DMS153 (cell line): ENCODE measurements at regions not wholly inside any gene's neighbourhood (a gene's known extent, or its start where the extent isn't known, plus 50 kb on each side); places are given as distances from the start of the nearest gene placed in this dataset.

Experiments used
- DNase-seq: peaks from one replicate; lab custom pipeline; 2025; lab: John Stamatoyannopoulos, UW

DNA sequence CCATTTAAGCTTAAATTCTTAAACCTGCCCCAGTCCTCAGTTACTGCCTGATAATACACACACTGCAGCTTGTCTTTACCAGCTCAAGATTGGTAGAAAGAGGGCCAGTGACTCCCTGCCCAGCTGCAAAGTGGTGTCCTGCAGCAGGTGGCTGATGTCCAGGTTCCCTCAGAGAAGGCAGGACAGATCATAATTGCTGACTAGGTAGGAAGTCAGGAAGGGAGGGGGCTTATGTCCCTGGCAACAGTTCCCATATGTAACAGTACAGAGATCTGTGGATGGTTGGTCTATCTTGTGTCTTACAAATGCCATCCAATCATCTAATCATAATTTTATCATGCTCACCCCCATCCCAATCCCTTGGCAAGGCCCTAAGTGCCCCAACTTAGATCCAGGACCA is 492.1 kb upstream of the PPP2R3A start:
- no peak for DNase-seq

DNA sequence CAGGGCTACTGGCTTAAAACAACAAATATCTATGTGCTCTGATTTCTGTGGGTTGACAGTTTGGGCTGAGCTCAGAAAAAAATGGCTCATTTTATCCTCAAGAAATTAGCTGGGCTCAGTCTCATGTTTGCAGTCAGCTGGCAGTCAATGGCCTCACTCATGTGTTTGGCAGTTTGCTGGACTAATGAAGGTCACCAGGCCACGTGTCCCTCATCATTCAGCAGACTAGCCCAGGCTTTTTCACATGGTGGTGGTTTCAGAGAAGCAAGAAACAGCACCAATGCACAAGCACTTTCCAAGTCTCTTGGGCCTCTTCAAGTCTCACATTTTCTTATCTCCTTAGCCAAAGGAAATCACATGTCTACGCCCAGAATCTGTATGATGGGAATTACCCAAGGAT is 478.3 kb upstream of the PPP2R3A start:
- DNase-seq = no peak

DNA sequence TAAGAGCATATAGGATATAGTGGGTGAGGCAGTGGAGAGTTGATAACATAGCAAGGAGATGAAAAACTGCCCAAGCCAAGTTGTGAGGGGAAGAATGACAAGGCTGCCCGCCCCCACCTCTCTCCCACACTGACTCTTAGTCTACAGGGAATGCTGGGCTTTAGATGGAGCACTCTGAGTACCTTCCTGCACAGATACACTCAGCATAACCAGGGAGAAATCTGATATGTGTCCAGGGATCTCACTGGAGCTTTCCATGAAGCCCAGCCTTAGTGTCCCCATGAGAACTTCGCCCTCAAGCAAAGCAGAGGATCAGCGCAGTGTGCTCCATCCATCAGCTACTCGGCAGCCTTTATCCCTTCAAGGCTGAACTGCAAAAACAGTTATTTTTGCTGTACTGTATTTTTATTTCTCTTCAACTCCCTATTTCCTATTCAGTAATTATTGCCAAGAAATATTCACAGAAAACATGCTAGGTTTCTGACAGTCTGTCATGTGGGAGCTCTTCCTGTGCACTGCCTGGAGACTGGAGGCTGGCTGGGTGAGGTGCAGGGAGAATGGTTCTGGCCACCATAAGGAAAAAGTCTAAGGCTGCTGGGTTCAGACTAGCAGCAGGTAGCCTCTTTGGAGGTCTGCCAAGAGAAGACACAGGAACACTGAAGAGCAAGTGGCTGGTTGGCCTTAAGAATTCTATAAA is 475.2 kb upstream of the PPP2R3A start:
- DNase-seq = no peak

DNA sequence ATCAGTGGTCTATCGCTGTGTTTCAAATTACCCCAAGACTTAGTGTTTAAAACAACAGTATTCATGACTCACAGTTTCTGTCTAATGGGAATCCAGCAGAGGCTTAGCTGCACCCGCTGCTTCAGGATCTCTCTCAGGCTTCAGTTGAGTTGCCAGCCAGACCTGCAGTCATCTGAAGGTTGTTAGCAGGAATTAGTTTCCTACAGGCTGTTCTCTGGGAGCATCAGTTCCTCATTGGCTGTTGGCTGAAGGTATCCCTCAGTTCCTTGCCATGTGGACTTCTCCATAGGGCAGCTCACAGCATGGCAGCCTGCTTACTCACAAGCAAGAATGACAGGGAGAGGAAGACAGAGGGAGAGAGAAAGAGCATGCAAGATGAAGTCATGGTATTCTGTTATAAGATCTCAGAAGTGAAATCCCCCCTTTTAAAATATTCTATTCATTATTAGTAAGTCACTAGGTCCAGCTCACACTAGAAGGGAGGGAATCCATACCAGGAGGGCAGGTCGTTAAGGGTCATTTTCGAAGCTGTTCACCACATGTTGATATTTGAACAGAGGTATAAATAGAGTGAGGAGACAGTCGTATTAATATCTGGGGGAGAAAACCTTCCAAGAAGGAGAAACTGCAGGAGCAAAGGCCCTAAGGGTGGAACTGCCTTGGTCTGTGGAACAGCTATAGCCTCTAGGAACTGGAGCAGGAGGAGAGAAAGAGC is 473.9 kb upstream of the PPP2R3A start:
- no peak for DNase-seq

DNA sequence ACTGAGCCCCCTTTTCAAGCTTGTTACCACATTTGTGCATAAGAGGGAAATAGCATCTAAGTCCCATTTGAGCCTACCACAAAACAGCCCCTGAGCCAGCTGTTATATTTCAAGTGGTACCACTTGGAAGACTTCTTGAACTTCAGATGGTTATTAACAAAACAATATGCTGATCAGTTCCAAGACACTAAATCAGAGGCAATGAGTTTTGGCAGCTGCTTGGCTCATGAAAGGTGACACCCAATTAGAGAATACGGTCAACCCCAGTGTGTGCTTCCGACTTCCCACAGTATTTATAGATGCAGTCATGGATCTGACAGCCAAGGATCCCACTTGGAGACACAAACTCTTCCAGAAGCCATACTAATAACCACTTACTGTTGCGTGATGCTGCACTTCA is 469.6 kb upstream of the PPP2R3A start:
- no peak for DNase-seq

DNA sequence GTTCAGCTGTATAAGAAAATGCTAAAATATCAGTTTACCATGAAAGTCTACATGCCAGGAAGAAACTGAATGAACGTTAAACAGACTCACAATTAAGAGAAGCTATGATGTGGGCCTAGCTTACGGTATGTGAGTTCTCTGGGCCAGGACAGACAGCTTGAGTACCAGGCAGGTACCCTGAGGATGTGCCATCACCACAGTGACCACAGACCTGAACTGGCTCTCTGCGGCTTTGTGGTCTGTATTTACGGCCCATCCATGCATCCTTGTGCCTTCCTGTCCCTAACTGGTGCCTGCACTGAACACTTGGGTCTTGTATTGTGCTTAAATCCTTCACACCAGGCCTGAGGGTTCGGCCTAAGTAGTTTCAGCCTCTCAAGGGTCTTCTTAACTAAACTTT is 467.5 kb upstream of the PPP2R3A start:
- no peak for DNase-seq

DNA sequence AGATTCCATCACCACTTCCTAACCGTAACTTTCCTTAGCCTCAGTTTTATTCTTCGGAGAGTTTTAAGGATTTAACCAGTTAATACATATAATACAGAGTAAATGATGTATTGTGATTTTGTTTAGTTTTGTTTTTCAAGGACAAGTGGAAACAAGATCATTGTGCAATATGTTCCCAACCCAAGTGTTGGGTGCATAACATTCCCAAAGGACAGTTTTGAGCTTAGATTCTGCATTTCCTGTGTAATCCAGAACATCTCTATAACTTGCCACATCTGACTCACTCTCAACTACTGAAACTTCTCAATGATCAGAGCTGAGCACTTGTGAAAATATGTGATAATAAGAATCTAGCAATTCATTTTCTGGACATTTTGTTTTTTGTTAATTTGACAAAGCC is 466.1 kb upstream of the PPP2R3A start:
- no peak for DNase-seq

DNA sequence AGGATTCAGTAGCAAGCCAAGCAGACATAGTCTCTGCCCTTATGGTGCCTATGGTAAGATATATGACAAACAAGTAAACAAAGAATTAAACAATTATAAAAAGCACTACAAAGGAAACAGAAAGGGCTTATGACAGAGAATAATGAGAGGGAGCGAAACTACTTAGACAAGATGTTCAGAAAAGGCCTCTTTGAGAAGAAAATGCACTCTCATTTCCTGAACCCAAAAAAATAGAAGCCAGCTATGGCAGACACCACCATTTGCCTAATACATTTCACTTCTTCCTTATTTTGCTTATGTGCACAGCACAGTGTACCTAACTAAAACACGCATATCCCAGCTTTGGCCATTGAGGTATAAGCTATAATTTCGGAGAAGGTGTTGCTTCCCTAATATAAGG is 465.5 kb upstream of the PPP2R3A start:
- DNase-seq = no peak

DNA sequence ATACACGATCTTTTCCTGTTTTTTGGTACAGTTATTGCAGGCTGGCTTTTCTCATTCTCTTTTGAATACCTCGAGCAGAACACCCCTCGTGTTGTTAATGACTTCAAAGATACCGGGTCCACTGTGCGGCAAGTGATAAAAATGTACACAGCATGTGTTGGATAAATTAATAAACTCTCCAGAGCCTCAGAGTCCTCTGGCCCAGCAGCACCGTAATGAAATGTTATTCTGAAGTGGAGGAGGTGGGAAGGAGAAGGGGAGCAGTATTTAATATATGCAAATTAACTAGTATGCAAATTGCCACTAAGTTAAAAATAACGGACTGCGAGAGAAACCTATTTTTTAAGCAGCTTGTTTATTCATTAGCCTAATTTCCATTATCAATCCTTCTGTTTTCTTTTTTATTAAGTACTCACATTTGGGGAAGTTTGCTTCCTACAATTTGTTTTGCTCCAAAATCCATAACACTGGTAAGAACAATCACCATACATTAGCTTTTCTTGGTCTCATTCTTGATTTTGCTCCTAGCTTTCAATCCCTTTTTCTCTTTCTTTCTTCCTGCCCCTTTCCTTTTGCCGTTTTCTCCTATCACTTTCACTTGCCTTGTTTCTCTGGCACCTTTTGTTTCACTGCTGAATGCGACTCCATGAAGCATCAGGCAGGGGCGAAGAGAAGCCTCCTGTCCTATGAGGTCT is 462.3 kb upstream of the PPP2R3A start:
- DNase-seq = no peak

DNA sequence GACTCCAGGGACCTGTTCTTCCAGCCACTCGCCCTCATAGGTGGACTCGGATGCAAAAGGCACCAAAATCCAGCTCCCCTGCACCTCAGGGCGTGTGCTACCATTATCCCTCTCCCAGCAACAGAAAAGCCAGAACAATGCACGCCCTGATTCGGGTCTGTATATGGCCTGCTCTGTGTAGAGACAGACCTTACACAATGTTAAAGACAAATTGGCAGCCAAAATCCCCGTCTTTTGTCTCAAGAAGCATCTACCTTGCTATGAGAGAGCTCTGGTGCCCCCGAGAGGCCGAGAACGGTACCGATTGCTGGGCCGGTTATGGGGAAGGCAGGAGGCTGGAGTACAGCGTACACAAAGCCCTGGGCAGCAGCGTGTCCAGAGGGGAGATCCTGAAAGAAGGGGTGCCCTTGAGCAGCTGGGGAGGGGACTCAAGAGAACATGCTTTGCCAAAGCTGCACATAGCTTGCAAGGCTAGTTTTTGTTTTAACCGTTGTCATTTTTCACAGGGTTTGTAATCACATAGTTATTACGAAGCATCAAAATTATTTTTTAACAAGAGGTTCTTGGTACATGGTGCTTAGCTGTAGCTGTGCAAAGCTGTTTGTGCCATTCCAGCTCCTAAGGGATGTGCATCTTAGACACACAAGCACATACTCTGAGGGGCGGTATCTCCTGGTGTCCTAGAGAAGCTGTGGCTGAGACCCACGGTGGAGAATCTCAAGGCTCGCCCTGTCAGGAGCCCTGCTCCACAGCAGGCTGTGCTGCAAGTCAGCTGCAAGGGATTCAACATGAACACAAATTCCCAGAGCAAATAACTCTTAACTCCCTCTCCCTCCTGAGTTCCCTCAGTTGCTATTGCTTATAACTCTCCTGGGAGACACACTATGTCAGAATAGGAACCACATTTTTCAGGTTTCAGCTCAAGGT is 461.5 kb upstream of the PPP2R3A start:
- peak; percentile 76 for DNase-seq

DNA sequence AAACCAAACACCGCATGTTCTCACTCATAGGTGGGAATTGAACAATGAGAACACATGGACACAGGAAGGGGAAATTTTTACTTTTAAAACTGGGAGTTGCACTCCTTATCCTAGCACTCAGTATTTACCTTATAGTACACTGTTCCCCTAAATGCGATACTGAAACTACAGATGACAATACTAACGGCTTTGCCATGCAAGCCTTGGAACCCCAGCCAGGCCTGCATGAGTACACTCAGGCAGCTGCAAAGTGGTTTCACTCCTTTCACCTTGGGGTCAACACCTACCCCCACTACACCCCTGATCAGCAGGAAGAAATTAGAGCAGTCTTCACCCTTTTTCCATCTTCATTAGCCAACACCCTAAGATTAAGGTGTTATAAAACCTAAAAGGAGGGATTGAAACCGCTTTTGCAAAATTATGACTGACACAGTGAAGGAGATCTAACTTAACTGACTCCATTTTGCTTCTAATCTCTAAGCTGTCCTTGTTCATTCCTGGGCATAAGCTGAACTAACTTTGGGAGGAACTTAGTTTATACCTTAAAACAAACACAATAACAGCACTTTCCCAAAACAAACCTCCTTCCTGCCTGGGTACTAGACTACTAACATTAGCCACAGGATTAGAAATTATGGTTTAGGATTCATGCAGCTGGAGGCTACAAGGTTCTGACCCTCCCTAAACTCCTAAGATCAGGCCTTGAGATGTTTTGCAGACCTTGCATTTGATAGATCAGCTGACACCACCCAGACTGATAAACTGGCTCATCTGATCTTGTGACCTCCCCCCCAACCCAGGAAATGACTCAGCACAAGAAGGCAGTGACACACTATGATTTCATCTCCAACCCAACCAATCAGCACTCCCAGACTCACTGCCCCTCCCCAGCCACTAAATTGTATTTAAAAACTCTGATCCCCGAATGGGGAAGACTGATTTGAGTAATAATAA is 452.1 kb upstream of the PPP2R3A start:
- DNase-seq = no peak

DNA sequence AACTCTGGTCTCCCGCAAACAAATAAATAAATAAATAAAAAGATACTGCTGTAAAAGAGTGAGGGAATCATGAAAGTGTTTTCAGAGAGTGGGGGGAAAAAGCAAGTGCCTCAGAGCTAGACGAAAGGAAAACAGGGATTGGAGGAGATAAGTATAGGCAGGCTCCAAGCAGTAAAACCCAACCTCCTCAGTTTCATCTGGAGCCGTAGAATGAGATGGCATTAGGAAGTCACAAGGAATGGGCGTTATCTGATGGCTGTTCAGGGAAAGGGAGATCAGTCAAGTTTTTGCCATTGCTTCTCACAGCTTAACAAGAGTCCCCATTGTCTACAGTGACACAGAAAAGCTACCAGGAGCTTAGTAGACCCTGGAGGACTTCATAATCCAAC is 451.5 kb upstream of the PPP2R3A start:
- no peak for DNase-seq

DNA sequence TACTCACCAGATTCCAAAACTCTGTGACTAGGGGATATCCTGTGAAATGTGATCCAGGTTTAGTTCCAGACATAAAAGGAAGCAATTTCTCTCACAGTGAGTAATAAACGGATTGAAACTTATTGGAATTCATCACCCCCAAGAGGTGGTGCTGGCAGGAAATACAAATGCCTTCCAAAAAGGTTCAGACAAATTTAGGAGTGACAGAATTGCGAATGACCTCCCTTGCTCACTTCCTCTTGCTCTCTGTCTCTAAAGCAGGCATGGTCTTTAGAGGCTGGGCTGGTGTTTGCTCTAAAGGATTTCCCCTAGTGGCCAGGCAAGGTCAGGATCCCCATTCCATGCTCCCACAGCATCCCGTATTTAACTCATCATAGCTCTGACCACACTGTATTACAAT is 449.4 kb upstream of the PPP2R3A start:
- no peak for DNase-seq

DNA sequence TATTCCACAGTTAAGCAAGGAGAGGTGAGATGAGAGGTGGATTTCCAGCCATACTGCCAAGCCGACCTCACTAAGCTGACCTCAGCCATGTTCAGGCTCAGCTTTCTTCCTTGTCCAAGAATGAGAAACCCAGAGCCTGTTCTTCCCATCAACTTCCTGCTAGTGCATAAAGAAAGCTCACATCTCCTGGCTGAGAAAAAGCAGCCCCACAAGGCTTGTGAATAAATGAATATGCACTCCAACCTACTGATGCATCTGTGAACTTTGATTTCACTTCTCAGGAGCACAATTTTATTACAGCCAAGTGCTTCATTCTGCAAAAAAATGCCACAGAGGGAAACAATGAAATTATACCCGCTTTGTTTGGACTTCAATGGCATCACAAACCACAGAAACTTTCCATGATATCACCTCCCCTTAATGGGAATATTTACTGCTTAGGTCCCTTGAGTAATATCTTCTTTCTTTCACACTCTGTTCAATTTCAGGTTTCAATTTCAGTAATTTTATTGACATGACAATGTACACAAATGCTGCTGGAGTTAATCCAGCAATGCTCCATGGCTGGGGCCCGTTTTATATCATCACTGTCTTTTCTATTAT is 437.0 kb upstream of the PPP2R3A start:
- DNase-seq = peak; percentile 75

DNA sequence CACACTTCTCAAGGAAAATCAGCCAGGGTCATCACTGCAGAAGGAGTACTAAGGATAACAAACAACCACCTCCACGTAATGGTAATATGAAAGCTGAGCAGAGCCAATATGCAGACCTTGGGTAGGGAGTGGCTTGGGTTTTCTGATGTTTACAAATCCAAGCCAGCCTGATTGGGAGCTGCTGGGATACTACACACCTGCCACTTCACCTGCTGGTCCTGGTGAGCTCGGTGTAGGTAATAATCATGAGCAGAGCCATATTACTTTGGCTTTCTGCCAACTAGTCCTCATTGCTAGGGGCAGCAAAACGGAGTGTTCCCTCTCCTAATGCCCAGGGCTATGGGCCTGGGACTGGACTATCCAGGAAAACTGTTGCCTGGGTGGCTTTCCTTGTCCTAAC is 433.5 kb upstream of the PPP2R3A start:
- DNase-seq = peak; percentile 91

DNA sequence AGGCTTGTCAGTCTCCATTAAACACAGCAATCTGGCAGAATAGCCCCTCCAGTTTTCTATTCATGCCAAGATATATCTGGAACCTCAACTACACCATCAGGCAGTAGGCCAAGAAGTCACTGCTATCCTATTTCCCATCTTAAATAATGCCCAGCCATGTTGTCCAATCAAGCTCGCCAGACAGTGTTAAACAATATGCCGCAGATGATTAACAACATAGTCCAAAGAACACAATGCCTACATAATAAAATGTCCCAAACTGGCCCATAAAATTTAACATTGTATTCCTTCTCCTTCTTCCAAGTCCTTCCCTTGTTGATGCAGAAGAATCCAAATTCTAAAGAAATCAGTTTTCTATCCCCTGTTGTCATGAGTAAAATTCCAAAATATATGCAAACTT is 427.4 kb upstream of the PPP2R3A start:
- no peak for DNase-seq

DNA sequence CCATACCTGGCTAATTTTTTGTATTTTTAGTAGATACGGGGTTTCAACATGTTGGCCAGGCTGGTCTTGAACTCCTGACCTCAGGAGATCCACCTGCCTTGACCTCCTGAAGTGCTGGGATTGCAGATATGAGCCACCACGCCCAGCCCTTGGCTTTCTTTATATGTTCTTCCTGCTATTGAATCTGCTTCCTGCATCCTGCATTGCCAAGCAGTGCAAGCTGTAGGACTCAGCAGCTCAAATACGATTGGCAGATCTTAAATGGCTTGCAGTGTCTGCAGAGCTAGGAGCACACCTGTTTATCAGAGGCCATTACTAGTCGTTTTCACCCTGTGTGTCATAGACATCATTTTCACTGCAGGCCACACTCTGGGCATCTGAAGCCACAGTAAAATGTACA is 426.2 kb upstream of the PPP2R3A start:
- DNase-seq = no peak

DNA sequence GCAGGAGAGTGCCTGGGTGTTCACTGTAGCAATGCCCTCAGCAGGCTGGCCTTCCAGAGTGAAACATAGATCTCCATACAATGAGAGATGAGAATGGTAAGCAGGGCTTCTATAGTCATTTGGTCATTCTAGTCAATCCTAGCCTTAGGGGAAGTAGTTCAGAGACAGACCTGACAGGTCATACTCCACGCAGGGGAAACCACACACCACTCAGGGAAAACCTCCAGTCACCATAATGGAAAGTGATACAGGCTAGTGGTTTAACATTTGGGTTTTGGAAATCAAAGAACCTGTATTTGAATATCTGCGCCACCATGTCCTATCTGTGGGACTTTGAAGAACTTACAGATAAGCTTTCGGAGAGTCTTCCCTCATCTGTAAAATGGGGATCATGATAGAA is 425.7 kb upstream of the PPP2R3A start:
- no peak for DNase-seq

DNA sequence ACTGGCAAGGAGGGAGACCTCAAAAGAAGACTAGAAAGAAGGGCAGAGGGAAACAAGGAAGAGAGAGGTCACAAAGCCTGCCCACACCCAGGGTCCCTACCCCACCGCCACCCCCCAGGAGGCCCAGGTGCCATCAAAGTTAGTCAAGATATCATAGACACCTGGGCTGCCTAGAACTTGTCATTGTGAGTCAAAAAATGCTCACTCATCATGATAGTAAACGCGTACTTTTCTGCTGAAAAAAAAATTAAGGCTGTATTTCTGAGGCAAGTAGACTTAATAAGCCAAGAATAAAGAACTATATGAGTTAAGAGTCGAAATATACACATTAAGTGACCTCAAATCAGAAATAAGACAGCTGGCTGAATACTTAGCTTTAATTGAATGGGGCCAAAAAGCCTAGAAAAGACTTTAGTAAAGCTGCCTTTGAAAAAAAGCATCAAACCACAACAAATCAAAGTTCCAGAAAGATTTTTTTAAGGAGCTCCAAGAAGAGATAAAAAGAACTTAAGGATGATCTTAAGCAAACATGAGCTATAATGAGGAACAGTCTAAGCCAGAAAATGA is 415.5 kb upstream of the PPP2R3A start:
- DNase-seq = no peak

DNA sequence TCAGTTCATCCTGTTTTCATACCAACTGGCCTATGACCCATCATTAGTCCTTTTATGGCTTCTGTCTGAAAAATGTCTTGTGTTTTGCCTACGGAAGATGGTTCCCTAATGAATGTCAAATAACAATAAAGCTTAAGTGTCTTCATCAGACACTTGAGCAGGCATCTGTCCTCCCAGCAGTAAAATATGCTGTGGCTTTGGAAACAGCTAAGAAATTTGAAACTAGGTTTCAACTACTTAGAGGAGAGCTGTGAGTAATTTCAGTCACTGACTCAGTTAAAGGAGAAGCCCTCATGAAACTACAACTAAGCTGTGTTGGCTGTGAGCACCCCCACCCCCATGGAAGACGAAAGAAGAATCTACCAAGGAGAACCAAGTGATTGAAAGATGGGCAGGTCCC is 409.4 kb upstream of the PPP2R3A start:
- DNase-seq = no peak
